Adrenal gland (tissue), 5 donors: ENCODE measurements at regions not wholly inside any gene's neighbourhood (a gene's known extent, or its start where the extent isn't known, plus 50 kb on each side); places are given as distances from the start of the nearest gene placed in this dataset.

Experiments
- CTCF ChIP-seq, 6 experiments: fragments of 450-650 bp in 4 of 6; fragments of 200-600 bp in 2 of 6; sonication (generic) in 1 of 6; IDR thresholded peaks; 1 replicate in 5 of 6; 2 replicates in 1 of 6; pipeline versions ENCODE4 v1.5.1 to v1.8.0; 2016 to 2021; ENCODE audit warnings: antibody characterized with exemption in 6 of 6, mild to moderate bottlenecking in 2 of 6, moderate library complexity in 1 of 6
- POLR2A ChIP-seq, 2 donors: fragments of 450-650 bp; IDR thresholded peaks; one replicate each; pipeline ENCODE4 v1.6.1; 2017; ENCODE audit warnings: antibody characterized with exemption in 2 of 2, mild to moderate bottlenecking in 2 of 2, moderate library complexity in 1 of 2
- donor health status: DM: no; HTN: no; CAD: no.

- TF ChIP-seq CTCF (IDR thresholded peaks at IDR 0.05) (no peak), POLR2A (IDR thresholded peaks at IDR 0.05) (no peak)
These were observed 269.0 kb downstream of the GOLGA6L6 start for GRCh38 chr15:20272422-20273184.
